DMS153 treated with DMSO at 0.1 percent for 48 hours (cell line): ENCODE measurements at regions not wholly inside any gene's neighbourhood (a gene's known extent, or its start where the extent isn't known, plus 50 kb on each side); places are given as distances from the start of the nearest gene placed in this dataset.
"Not testable (repeated sequence)": the region's sequence is repeated elsewhere in the genome, so short reads cannot be mapped to it uniquely, and the experiment has no call there.

ENCODE experiments used
- DNase-seq: peaks from one replicate; lab custom pipeline; 2025; ENCODE audit not compliant: unreplicated experiment; lab: John Stamatoyannopoulos, UW

GRCh38 chr16:86948046-86948445 lies 369.1 kb downstream of the C16orf95 start:
- no peak for DNase-seq

GRCh38 chr16:86949116-86949515 lies 368.1 kb downstream of the C16orf95 start:
- no peak for DNase-seq

- DNase-seq = no peak
These were observed 367.6 kb downstream of the C16orf95 start for GRCh38 chr16:86949630-86950029.

GRCh38 chr16:86951041-86951822 lies 366.0 kb downstream of the C16orf95 start:
- DNase-seq = no peak

GRCh38 chr16:86951831-86952598 lies 365.2 kb downstream of the C16orf95 start:
- no peak for DNase-seq

GRCh38 chr16:86952769-86953168 lies 364.4 kb downstream of the C16orf95 start:
- DNase-seq = no peak

GRCh38 chr16:86953631-86954391 lies 363.4 kb downstream of the C16orf95 start:
- no peak for DNase-seq

GRCh38 chr16:86955136-86955855 lies 361.9 kb downstream of the C16orf95 start:
- DNase-seq = no peak

GRCh38 chr16:86956437-86956836 lies 360.8 kb downstream of the C16orf95 start:
- DNase-seq = no peak

GRCh38 chr16:86957662-86958198 lies 359.5 kb downstream of the C16orf95 start:
- DNase-seq = not testable (repeated sequence)

- DNase-seq = no peak
These were observed 358.8 kb downstream of the C16orf95 start for GRCh38 chr16:86958423-86958822.

GRCh38 chr16:86959091-86959651 lies 358.0 kb downstream of the C16orf95 start:
- no peak for DNase-seq

- DNase-seq = no peak
These were observed 357.5 kb downstream of the C16orf95 start for GRCh38 chr16:86959729-86960128.

GRCh38 chr16:86960266-86960665 lies 356.9 kb downstream of the C16orf95 start:
- DNase-seq = no peak

- DNase-seq = no peak
These were observed 356.0 kb downstream of the C16orf95 start for GRCh38 chr16:86961171-86961601.

GRCh38 chr16:86962259-86962658 lies 354.9 kb downstream of the C16orf95 start:
- no peak for DNase-seq

GRCh38 chr16:86962913-86963312 lies 354.3 kb downstream of the C16orf95 start:
- no peak for DNase-seq

- no peak for DNase-seq
These were observed 353.3 kb downstream of the C16orf95 start for GRCh38 chr16:86963600-86964575.

- no peak for DNase-seq
These were observed 352.4 kb downstream of the C16orf95 start for GRCh38 chr16:86964796-86965241.
